ENCODE measurements at regions not wholly inside any gene's neighbourhood (a gene's known extent, or its start where the extent isn't known, plus 50 kb on each side); places are given as distances from the start of the nearest gene placed in this dataset.
A peak's percentile ranks its signal among the peaks of the same experiment; 100 is the strongest.
"Not testable (repeated sequence)": the region's sequence is repeated elsewhere in the genome, so short reads cannot be mapped to it uniquely, and the experiment has no call there.

GRCh38 chrX:78603908-78604307 lies 55.2 kb downstream of the RTL3 start:
- DNase-seq (ENCODE audit: low read depth in 2 of 3, low spot score in 1 of 3): no peak

GRCh38 chrX:78595901-78596502 lies 63.1 kb downstream of the RTL3 start:
- no peak for DNase-seq (ENCODE audit: low read depth in 2 of 3, low spot score in 1 of 3)

GRCh38 chrX:78593701-78594100 lies 65.4 kb downstream of the RTL3 start:
- no peak for DNase-seq (ENCODE audit: low read depth in 2 of 3, low spot score in 1 of 3)

GRCh38 chrX:78592030-78592429 lies 67.1 kb downstream of the RTL3 start:
- DNase-seq (ENCODE audit: low read depth in 2 of 3, low spot score in 1 of 3): no peak

DNA sequence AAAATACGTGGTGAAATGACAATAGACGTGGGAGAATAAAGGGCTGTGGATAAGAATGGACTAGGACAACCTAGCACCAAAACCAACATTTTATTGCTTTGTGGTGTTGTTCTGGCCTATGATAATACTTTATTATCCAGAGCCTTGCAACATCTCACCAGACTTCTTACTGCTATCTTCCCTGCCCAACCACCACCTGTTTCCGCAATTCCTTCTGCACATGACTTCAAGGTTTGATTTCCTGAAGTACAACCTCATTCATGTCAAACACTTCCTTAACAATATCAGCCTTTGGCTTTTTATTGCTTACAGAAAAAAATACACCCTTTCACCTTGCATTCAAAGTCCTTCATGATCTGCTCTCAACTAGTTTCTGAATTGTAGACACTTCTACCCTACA lies 84.8 kb downstream of the RTL3 start:
- no peak for DNase-seq (ENCODE audit: low read depth in 2 of 3, low spot score in 1 of 3)

- no peak for DNase-seq (ENCODE audit: low read depth in 2 of 3, low spot score in 1 of 3)
These were observed 85.5 kb downstream of the RTL3 start for GRCh38 chrX:78573630-78574029.

GRCh38 chrX:78571849-78572248 lies 87.3 kb downstream of the RTL3 start:
- no peak for DNase-seq (ENCODE audit: low read depth in 2 of 3, low spot score in 1 of 3)

DNA sequence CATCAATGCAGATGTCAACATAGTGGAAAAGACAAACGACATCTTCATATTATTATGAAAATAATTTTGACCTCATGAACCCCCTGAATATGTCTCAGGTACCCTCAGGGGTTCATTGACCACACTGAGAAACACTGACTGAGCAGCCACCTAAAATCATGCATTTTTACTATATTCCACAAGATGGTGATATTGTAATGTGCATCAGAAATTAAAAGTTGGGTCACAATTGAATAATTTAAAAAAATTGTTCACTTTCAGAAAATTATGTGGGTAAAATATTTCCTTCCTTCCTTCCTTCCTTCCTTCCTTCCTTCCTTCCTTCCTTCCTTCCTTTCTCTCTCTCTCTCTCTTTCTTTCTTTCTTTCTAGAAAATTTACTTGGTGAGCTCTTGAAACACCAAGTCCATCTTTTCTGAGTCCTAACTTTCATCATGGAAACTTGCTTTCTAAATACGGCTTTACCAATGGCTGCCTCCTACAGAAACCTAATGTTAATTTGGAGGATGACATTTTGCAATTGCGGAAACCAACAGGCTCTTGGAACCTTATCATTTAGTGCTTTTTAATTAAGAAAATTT lies 103.6 kb downstream of the RTL3 start:
- DNase-seq (ENCODE audit: low read depth in 2 of 3, low spot score in 1 of 3): no peak

GRCh38 chrX:78552628-78553027 lies 106.5 kb downstream of the RTL3 start:
- DNase-seq (ENCODE audit: low read depth in 2 of 3, low spot score in 1 of 3): not testable (repeated sequence)

DNA sequence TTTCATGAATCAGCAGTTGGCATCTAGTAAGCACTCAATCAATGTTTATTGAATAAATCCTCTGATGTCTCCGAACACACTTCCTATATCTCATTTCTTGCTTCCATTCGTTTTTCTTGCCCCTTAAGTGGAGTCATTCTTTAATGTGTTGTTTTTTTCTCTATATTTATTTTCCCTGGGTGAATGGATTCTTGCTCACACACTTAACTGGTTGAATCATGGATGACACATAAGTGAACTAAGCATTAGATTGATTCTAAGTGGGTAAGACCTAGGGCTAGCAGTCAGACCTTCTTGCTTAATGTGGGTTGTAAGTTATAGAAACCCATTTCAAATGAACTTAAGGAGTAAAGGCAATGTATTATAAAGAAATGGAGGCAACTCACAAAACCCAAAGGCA lies 111.1 kb downstream of the RTL3 start:
- DNase-seq (ENCODE audit: low read depth in 2 of 3, low spot score in 1 of 3): no peak

DNA sequence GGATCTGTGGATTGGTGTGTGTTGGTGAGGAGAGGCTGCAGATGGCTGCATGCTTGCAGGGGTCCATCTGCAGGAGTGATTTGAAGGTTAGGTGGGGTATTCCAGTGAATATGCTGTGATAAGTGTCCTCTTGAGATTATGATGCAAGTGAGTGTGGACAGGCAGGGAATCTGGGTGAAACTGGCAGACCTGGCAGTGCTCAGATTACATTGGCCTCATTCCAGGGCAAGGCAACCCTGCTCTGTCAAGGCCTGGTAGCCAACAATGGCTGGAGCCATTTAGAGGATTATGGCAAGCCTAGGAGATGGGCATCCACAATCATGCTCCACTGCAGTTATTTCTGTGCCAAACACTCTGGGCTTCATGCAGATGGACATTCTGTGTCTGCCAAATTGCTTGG lies 113.9 kb downstream of the RTL3 start:
- no peak for DNase-seq (ENCODE audit: low read depth in 2 of 3, low spot score in 1 of 3)

DNA sequence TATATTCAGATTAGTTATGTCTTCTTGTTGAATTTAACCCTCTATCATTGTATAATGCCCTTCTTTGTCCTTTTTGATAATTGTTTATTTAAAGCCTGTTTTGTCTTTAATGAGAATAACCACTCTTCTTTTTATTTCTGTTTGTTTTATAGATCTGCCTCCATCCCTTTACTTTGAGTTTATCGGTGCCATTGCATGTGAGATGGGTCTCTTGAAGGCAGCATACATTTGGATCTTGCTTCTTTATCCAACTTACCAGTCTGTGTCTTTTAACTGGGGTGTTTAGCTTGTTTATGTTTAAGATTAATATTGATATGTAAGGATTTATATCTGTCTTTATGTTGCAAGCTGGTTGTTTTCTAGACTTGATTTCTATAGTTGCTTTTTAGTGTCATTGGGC lies 115.8 kb downstream of the RTL3 start:
- DNase-seq (ENCODE audit: low read depth in 2 of 3, low spot score in 1 of 3): no peak

DNA sequence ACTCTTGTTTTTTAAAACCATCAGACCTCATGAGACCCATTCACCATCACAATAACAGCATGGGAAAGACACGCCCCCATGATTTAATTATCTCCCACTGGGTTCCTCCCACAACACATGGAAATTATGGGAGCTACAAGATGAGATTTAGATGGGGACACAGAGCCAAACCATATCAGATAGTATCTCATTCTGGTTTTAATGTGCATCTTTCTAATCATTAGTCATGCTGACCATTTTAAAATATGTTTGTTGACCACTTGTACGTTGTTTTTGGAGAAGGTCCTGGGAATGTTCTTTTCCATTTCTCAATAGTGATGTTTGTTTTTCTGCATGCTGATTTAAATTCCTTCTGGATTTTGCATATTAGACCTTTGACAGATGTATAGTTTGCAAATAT lies 119.0 kb downstream of the RTL3 start:
- no peak for DNase-seq (ENCODE audit: low read depth in 2 of 3, low spot score in 1 of 3)

DNA sequence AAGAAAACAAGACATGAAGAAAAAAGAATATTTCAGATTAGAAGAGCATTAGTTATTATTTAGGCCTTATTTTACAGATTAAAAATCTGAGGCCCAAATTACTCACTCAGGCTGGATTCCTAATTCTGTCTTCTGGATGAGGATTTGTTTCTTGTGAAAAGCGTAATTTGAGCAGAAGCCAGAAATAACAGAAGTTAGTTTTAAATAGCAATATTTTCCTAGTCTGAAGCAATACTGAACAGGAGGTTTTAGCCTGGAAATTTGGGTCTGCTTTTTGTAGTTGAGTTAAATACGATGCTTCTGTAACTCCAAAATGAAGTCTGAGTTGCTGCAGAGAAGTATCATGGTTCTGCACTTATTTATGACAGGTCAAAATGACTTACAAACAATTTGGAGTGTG lies 124.9 kb downstream of the RTL3 start:
- no peak for DNase-seq (ENCODE audit: low read depth in 2 of 3, low spot score in 1 of 3)

GRCh38 chrX:78532363-78532762 lies 126.8 kb downstream of the RTL3 start:
- DNase-seq (ENCODE audit: low read depth in 2 of 3, low spot score in 1 of 3): no peak

GRCh38 chrX:78527818-78528217 lies 131.3 kb downstream of the RTL3 start:
- DNase-seq (ENCODE audit: low read depth in 2 of 3, low spot score in 1 of 3): no peak

- DNase-seq (ENCODE audit: low read depth in 2 of 3, low spot score in 1 of 3): peak in 1 of 3 donors; percentile 19
These were observed 131.9 kb downstream of the RTL3 start for GRCh38 chrX:78527263-78527662.

DNA sequence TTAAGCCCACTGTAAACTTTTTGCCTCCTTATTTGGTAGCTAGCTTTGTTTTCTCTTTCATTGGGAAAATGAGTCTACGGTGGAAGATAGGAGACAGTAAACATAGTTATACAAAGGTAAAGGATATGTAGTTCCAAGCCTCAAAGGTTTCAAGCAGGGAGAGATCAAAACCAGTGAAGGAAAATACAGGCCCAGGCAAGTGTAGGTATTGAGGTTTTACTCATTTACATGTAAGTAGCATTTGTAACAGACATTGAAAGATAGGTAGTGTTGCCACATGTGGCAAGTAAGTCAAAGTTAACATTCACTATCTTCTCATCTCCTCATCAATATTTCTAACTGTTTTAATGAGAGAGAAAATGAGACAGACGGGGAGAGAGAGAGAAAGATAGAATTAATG lies 136.5 kb downstream of the RTL3 start:
- no peak for DNase-seq (ENCODE audit: low read depth in 2 of 3, low spot score in 1 of 3)

DNA sequence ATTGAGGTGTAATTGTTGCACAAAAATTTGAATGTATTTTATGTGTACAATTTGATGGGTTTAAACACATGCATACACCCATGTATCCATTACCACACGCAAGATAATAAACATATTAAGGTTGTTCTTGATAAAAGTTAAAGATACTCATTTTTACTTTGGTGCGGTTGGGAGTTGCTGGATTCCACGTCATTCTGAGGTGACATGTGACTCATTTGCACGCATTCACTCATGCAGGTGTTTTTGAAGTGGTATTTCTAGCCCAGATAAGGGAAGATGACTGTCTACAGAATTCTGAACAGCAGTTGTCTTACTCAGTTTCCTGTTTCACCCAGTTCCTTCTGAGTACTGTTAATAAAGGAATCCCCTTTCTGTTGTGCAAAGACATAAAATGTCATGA lies 142.0 kb downstream of the RTL3 start:
- peak; percentile 16 to 60 (median 28) for DNase-seq (ENCODE audit: low read depth in 2 of 3, low spot score in 1 of 3)

- no peak for DNase-seq (ENCODE audit: low read depth in 2 of 3, low spot score in 1 of 3)
These were observed 144.3 kb downstream of the RTL3 start for GRCh38 chrX:78514852-78515251.

DNA sequence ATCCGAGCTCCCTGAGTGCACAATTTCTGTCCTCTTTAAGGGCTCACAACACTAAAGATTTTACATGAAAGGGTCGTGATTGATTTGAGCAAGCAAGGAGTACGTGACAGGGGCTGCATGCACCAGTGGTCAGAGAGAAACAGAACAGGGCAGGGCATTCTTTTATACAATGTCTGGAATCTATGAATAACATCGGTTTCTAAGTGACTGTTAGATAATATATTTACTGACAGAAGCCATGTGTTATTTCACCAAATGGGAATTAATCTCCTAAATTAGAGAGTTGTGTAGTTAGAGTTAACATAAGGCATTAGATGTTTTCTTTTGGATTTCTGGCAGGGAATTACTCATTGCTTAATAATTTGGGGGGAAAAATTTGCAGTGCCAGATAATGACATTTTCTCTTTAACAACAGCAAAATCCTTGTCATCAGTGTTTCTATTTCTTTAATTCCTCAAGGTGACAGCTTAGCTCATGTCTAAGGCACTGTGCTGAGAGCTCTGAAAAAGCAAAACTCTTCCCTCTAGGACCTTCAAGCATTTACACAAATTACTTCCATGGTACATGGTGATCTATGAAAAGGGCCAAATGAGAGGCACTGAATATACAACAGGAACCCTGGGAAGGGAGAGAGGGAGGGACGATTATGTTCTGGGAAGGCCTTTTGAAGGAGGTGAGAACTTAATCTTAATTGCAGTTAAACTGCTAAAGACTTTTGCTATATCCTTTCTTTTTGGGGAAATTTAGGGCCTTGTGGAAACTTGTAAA lies 145.0 kb downstream of the RTL3 start:
- DNase-seq (ENCODE audit: low read depth in 2 of 3, low spot score in 1 of 3): no peak

- DNase-seq (ENCODE audit: low read depth in 2 of 3, low spot score in 1 of 3): no peak
These were observed 152.9 kb downstream of the RTL3 start for GRCh38 chrX:78506248-78506647.

GRCh38 chrX:78496483-78496882 lies 162.6 kb downstream of the RTL3 start:
- DNase-seq (ENCODE audit: low read depth in 2 of 3, low spot score in 1 of 3): no peak
